ENCODE measurements at regions not wholly inside any gene's neighbourhood (a gene's known extent, or its start where the extent isn't known, plus 50 kb on each side); places are given as distances from the start of the nearest gene placed in this dataset.
"Not testable (repeated sequence)": the region's sequence is repeated elsewhere in the genome, so short reads cannot be mapped to it uniquely, and the experiment has no call there.

GRCh38 chr11:42319921-42320320, 860.5 kb upstream of the LRRC4C start:
- no peak for DNase-seq

GRCh38 chr11:42329929-42330565, 870.6 kb upstream of the LRRC4C start:
- no peak for DNase-seq

- no peak for DNase-seq
Observed at GRCh38 chr11:42337786-42338455, 878.5 kb upstream of the LRRC4C start.

DNA sequence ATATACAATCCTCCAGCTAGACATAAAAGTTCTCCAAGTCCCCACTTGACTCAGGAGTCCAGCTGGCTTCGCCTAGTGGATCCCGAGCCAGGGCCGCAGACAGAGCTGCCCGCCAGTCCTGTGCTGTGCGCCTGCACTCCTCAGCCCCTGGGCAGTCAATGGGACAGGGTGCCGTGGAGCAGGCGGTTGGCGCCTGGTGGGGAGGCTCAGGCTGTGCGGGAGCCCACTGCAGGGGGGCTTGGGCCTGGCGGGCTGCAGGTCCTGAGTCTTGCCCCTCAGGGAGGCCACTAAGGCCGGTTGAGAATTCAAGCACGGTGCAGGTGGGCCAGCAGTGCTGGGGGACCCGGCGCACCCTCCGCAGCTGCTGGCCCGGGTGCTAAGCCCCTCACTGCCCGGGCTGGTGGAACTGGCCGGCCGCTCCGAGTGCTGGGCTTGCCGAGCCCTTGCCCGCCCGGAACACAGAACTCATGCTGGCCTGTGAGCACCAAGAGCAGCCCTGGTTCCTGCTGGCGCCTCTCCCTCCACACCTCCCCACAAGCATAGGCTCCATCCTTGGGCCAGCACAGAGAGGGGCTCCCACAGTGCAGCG, 884.8 kb upstream of the LRRC4C start:
- DNase-seq = no peak

GRCh38 chr11:42345933-42346332, 886.5 kb upstream of the LRRC4C start:
- DNase-seq = no peak

- DNase-seq = no peak
Observed at GRCh38 chr11:42363701-42364100, 904.2 kb upstream of the LRRC4C start.

DNA sequence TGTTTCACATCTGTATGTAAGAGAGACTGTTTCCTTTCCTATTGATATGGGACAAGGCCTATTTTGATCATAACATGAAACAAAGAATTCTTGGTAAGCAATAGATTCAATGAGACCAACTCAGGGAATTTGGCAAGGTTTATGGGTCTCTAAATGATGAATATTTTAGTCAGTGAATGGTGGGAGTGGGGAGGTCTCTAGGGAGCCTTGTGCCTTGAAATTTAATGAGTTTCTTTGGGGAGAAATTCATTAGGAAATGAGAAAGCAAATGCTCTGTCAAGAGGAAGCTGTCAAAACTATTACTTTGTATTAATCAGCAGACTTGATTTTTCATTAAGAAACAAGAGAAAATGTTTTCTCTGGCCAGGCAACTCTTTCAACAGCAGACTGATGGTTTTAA, 921.7 kb upstream of the API5 start:
- no peak for DNase-seq

DNA sequence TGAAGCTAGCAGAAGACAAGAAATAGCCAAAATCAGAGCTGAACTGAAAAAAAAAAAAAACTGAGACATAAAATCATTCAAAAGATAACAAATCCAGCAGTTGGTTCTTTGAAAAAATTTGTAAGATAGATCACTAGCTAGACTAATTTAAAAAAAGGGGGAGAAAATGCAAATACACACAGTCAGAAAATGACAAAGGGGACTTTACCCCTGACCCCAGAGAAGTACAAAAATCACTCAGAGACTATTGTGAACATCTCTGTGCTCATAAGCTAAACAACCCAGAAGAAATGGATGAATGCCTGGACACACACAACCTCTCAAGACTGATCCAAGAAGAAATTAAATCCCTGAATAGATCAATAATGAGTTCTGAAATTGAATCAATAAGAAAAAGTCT, 914.3 kb upstream of the API5 start:
- DNase-seq = no peak

- DNase-seq = peak in 4 of 14 donors; percentile 4 to 16 (median 12)
Observed at GRCh38 chr11:42407341-42407740, 904.5 kb upstream of the API5 start.

DNA sequence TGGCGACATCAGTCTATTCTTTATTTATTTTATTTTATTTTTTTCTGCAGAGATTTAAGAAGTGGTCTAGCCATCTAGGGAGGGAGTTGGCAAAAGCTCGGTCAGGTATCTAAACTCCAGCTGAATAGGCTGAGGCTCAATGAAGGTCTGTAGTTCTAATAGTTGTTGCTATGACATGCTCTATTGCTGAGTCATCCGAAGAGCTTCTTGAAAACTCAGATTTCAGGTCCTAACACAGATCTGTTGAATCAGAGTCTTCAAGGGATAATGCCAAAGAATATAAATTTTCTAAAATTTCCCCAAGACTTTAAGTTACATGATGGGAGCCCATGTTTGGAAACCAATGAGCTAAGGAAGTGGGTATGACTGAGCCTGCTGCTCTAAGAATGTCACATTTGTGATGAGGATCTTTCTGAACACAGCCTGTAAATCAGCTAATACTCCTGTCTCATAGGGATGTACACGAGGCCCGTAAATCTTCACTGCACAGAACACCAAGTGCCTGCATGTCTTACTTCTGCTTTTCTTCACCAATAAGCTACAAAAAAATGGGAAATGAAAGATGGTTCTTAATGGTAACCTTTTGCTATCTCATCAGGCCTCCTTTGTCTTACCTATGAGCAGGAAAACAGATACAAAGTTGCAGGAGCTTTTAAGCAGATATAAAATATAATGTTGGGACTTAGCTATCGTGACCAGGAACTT, 901.4 kb upstream of the API5 start:
- no peak for DNase-seq

DNA sequence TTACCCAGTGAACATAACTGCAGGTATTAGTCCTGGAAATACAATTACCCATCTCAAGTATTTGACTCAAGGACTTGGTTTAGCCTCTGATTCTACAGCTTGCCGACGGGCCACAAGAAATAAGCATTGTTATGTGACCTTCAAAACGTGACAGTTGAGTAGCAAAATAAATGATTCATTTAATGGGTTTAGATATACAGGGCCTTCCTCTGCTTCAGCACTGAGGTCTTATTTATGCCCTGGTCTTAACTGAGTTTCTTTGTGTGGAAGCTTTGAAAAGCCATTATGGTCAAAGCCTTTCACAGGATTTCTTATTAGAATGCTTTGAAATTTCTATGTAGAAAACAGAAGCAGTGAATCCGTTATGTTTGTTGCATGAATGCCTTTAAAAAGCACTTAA, 899.2 kb upstream of the API5 start:
- DNase-seq = no peak

DNA sequence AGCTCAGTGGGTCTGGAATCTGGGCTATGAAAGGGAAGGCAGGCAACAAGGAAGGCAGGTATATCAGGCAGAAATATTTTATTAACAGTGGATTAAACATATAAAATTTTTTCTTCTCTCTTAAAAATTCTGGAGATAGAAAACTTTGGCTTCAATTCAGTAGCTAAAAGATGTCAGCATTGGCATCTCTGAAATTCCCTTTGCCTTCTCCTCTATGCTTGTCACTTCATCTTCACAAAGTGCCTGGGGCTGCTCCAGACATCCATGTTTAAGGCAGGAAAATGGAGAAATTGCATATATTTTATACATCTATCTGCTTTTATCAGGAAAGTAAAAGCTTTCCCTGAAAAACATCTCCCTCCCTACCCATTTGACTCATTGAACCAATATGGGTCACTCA, 894.1 kb upstream of the API5 start:
- no peak for DNase-seq

DNA sequence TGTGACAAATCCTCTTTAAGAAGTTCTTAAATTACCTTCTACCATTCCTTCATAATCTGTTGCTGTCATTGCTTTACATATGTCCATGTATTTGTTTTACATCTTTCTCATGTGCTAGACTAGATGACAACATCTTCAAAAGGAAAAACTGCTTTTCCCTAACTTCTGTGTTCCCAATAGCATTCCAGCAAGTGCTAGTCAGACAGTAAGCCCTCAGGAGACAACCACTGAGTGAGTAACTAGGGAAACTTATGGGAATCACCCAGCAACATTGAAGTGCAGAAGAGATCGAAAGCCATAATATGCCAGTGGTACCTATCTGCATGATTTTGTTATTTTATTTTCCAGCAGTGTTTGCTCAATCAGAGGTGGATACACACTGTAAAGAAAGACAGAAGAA, 889.7 kb upstream of the API5 start:
- no peak for DNase-seq

DNA sequence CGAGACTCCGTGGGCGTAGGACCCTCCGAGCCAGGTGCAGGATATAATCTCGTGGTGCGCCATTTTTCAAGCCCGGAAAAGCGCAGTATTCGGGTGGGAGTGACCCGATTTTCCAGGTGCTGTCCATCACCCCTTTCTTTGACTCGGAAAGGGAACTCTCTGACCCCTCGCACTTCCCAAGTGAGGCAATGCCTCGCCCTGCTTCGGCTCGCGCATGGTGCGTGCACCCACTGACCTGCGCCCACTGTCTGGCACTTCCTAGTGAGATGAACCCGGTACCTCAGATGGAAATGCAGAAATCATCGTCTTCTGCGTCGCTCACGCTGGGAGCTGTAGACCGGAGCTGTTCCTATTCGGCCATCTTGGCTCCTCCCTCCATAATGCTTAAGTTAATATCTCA, 876.9 kb upstream of the API5 start:
- DNase-seq = not testable (repeated sequence)

- no peak for DNase-seq
Observed at GRCh38 chr11:42444406-42444805, 867.4 kb upstream of the API5 start.

DNA sequence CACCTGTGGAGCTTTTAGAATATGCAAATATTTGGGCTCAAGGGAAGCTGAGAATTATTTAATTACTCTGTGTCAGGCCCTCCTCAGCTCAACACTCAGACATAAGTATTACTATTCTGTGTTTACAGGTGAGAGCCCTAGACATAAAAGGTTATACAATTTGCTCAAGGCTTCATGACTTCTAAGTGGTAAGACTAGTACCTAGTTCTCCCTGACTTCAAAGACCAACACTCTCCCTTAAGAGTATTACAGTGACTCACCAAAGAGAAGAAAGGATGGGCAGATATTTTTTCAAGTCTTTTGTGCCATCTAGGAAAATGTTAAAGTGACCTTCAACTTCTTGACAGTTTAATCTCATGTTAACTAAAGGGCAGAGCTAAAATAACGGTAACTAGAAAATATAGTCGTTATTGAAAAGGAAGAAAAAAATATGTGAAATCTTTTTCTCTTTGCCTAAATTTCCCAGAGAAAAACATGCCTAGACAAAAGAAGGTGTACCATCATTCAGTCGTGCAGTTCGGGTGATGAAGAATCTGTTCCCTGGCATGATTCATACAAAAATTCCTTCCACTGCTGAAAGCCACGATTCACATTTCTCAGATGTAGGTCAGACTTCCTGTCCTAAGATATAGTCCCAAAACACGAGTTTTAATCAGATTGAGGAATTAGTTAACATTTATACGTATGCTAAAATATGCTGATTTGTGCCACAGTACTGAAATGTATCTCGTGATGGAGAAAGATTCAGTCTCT, 849.1 kb upstream of the API5 start:
- no peak for DNase-seq

DNA sequence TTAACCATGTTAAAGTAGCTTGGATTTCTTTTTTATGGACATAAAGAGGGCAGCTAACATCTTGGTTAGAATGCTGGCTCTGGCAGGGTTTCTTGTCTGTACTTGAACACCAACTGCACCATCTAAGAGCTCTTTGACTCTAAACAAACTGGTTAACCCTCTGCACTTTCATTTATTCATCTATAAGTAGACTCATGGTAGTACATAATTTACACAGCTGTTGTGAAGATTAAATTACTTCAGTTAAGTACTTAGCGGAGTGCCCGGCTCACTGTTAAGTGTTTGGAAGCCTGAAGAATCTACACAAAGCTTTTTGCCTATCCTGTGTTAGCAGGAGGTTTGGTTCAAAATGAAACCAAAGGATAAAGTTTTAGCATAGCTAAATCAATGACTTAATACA, 846.2 kb upstream of the API5 start:
- no peak for DNase-seq

- no peak for DNase-seq
Observed at GRCh38 chr11:42473106-42473505, 838.7 kb upstream of the API5 start.

DNA sequence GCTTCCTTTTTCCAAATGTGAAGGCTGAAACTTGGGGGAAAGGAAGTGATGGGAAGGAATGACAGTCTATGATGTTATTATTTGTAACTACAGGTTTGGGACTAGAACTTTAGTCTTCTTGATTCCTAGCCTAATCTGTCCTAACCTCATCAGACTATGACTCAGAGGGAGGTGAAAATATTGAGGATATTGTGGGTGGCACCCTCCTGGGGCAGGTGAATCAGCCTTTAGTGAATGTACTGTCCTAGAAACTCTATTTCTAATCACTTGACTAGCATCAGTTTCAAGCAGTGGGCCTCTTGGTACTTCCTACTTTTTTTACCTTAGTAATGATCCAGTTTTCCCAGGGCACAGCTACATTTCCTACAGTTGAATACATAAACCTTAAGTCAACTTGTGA, 829.0 kb upstream of the API5 start:
- DNase-seq = no peak

DNA sequence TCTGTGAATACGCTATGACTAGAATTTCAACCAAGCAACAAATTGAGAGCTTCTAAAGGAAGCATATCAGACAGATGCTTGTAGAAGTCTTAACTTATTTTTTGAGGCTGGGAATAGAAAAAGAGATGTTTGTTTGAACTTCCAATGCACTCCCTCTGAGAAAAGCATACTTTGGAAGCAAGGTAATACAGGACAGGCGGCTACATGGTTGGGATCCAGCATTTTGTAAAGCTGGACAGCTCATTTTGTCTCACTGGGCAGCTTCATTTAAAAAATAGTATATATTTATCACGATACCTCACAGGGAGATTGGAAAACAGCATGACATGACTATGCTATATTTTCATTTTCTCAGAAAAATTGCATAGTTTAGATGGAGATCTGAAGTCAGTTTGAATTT, 821.3 kb upstream of the API5 start:
- no peak for DNase-seq

- DNase-seq = no peak
Observed at GRCh38 chr11:42494459-42494858, 817.3 kb upstream of the API5 start.

DNA sequence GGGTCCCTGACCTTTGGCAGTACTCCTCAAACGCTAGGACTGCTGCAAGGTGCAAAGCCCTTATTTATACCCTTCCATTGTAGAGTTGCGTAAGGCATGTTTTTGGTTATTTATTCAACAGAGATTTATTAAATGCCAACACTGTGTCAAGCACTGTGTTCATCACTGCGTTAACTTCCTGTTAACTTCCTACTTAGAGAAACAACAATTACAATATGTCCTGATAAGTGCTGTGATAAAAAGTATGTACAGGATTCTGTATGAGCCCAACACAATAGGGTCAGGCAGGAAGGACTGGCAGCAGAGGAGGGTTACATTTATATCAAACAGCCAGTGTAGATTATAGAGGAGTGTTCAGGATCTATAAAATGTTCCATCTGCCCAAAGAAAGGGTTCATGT, 812.8 kb upstream of the API5 start:
- DNase-seq = no peak

GRCh38 chr11:42502151-42502550, 809.6 kb upstream of the API5 start:
- no peak for DNase-seq

All from C1 segment of cervical spinal cord (tissue), 14 donors.